GM13976 (cell line): ENCODE measurements at regions not wholly inside any gene's neighbourhood (a gene's known extent, or its start where the extent isn't known, plus 50 kb on each side); places are given as distances from the start of the nearest gene placed in this dataset.
"Not testable (repeated sequence)": the region's sequence is repeated elsewhere in the genome, so short reads cannot be mapped to it uniquely, and the experiment has no call there.

Experiments used
- DNase-seq: peaks from one replicate; pipeline ENCODE4 v3.0.0; 2012; ENCODE audit warnings: low spot score
- CTCF ChIP-seq: IDR thresholded peaks from 2 replicates; pipeline ENCODE4 v1.5.1; 2012; ENCODE audit warnings: borderline replicate concordance, mild to moderate bottlenecking; ENCODE audit not compliant: insufficient read depth; ENCODE audit errors: extremely low read depth, missing control alignments, control extremely low read depth
- in situ Hi-C: fragments of 300-500 bp; cut with MboI; formaldehyde crosslinking; loops from one replicate; pipeline ENCODE4 v1.12.0; 2022; ENCODE audit warnings: low sequenced_read_pairs, mixed read lengths, inconsistent platforms; ENCODE audit not compliant: unreplicated experiment

GRCh38 chr16:51834133-51834532, 683.1 kb upstream of the SALL1 start:
- no peak for DNase-seq
- in situ Hi-C loops = no loop called here

GRCh38 chr16:51831595-51832367, 680.7 kb upstream of the SALL1 start:
- no peak for DNase-seq
- no peak for TF ChIP-seq CTCF
- in situ Hi-C loops = no loop called here

More at GRCh38 chr16:51834133-51834532, 683.1 kb upstream of the SALL1 start:
- TF ChIP-seq CTCF = no peak

GRCh38 chr16:51831034-51831433, 680.0 kb upstream of the SALL1 start:
- in situ Hi-C loops, DNase-seq: not testable (repeated sequence)

GRCh38 chr16:51825779-51826178, 674.7 kb upstream of the SALL1 start:
- in situ Hi-C loops = no loop called here
- TF ChIP-seq CTCF = no peak
- DNase-seq = no peak

DNA sequence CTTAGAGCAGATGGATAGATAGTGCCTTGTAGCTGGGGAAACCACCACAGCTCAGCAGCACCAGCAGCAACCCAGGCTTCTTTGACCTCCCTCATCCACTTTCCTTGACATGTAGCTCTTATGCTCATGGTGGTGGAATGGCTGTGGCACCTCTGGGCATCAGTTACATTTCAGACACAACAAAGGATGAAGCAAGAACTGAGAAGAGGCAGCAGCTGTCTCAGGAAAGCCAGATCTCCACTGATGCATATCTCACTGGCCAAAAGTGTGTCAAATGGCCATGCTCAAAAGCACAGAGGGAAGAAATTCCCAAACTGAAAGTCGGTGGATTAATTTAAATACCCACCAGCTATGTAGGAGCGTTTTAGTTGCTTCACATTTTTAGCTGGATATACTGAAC, 671.4 kb upstream of the SALL1 start:
- no peak for DNase-seq
- no peak for TF ChIP-seq CTCF
- in situ Hi-C loops = no loop called here

GRCh38 chr16:51821527-51821926, 670.5 kb upstream of the SALL1 start:
- in situ Hi-C loops = no loop called here
- no peak for TF ChIP-seq CTCF

GRCh38 chr16:51820176-51820575, 669.1 kb upstream of the SALL1 start:
- DNase-seq = no peak
- in situ Hi-C loops = no loop called here
- no peak for TF ChIP-seq CTCF

More at GRCh38 chr16:51821527-51821926, 670.5 kb upstream of the SALL1 start:
- no peak for DNase-seq
